HCT116 (cell line): ENCODE measurements at regions not wholly inside any gene's neighbourhood (a gene's known extent, or its start where the extent isn't known, plus 50 kb on each side); places are given as distances from the start of the nearest gene placed in this dataset.

Experiments used
- ATAC-seq: fragments of 200-7000 bp; cut with Tn5 transposase; 2 replicates; pipeline ENCODE4 v1.9.1; 2020; ENCODE audit warnings: mild to moderate bottlenecking, moderate library complexity
- BruUV-seq: library from RNA; stranded (reverse); fragments of 400-500 nt; replicated peaks from 2 replicates; lab custom pipeline; 2021; lab: Mats Ljungman, UMichigan
- CTCF ChIA-PET: fragments of 300-600 bp; sonication (Branson Sonifier 250); formaldehyde crosslinking; loops from one replicate; lab custom pipeline; 2021; ENCODE audit warnings: antibody characterized with exemption; lab: Charles Lee
- POLR2A ChIA-PET: fragments of 300-600, 350-600 bp; sonication (Branson Sonifier 250); formaldehyde crosslinking; loops from one replicate; lab custom pipeline; 2021; ENCODE audit warnings: antibody characterized with exemption; lab: Charles Lee
- RAD21 ChIA-PET, 2 experiments: fragments of 300-600 bp; sonication (Branson Sonifier 250); formaldehyde crosslinking; loops; one replicate each; lab custom pipeline; 2023; ENCODE audit warnings: low total read pairs in 2 of 2; ENCODE audit not compliant: uncharacterized antibody in 2 of 2, unreplicated experiment in 2 of 2, low non-redundant PET in 1 of 2; lab: Charles Lee
- DNase-seq: peaks from one replicate; pipeline ENCODE4 v3.0.0-alpha.2; 2010; ENCODE audit warnings: low read depth, low spot score
- H2AFZ ChIP-seq: fragments of 200-600 bp; shearing (Covaris generic), sonication (generic); 2 replicates; pipeline ENCODE4 v1.6.1; 2017; ENCODE audit warnings: low read depth, mixed run types, mixed read lengths, antibody characterized with exemption, low read length; ENCODE audit not compliant: poor library complexity, severe bottlenecking
- H3K27ac ChIP-seq: 2 replicates; pipeline ENCODE4 v1.5.1; 2012; ENCODE audit warnings: low read depth, low read length
- H3K27me3 ChIP-seq: fragments of 200-600 bp; sonication (generic); 2 replicates; pipeline ENCODE4 v1.6.1; 2016; ENCODE audit warnings: mixed run types, low read length, mixed read lengths; ENCODE audit not compliant: insufficient read depth
- H3K36me3 ChIP-seq, 2 experiments: fragments of 200-500 bp in 1 of 2; fragments of 200-600 bp in 1 of 2; sonication (Bioruptor generic) in 1 of 2; sonication (generic) in 1 of 2; 2 replicates each; pipeline versions ENCODE4 v1.5.1 to v1.6.1; 2014 to 2016; ENCODE audit warnings: low read length in 2 of 2, inconsistent platforms in 1 of 2, mixed read lengths in 1 of 2, mixed run types in 1 of 2; ENCODE audit not compliant: insufficient read depth in 2 of 2, control insufficient read depth in 1 of 2
- H3K4me1 ChIP-seq, 2 experiments: fragments of 200-600 bp in 1 of 2; sonication (generic) in 1 of 2; 2 replicates each; pipeline versions ENCODE4 v1.5.1 to v1.6.1; 2012 to 2017; ENCODE audit warnings: low read length in 2 of 2, inconsistent platforms in 1 of 2, mild to moderate bottlenecking in 1 of 2, mixed read lengths in 1 of 2, mixed run types in 1 of 2, moderate library complexity in 1 of 2; ENCODE audit not compliant: insufficient read depth in 2 of 2, control insufficient read depth in 1 of 2
- H3K4me2 ChIP-seq: fragments of 200-600 bp; sonication (generic); 2 replicates; pipeline ENCODE4 v1.6.1; 2017; ENCODE audit warnings: mixed run types, low read length, mixed read lengths
- H3K4me3 ChIP-seq, 2 experiments: fragments of 200-600 bp in 1 of 2; sonication (generic) in 1 of 2; replicated peaks in 1 of 2; 2 replicates each; pipeline ENCODE4 v1.5.1; 2011 to 2016; ENCODE audit warnings: low read length in 2 of 2, control low read depth in 1 of 2, low read depth in 1 of 2, mild to moderate bottlenecking in 1 of 2, mixed read lengths in 1 of 2, mixed run types in 1 of 2
- H3K79me2 ChIP-seq: fragments of 200-600 bp; sonication (generic); 2 replicates; pipeline ENCODE4 v1.6.1; 2017; ENCODE audit warnings: mild to moderate bottlenecking, mixed run types, low read length, moderate library complexity, mixed read lengths; ENCODE audit not compliant: insufficient read depth
- H3K9ac ChIP-seq: fragments of 200-600 bp; sonication (generic); 2 replicates; pipeline ENCODE4 v1.6.1; 2016; ENCODE audit warnings: low read length, mixed read lengths
- H3K9me2 ChIP-seq: fragments of 200-600 bp; sonication (generic), shearing (Covaris generic); 2 replicates; pipeline ENCODE4 v1.6.1; 2017; ENCODE audit warnings: mixed run types, mild to moderate bottlenecking, moderate library complexity; ENCODE audit not compliant: insufficient read depth
- H3K9me3 ChIP-seq, 2 experiments: fragments of 200-500 bp in 1 of 2; fragments of 200-600 bp in 1 of 2; sonication (Bioruptor generic) in 1 of 2; sonication (generic) in 1 of 2; 2 replicates each; pipeline ENCODE4 v1.6.1; 2014 to 2017; ENCODE audit warnings: low read length in 2 of 2, mixed read lengths in 2 of 2, inconsistent platforms in 1 of 2, low read depth in 1 of 2, mild to moderate bottlenecking in 1 of 2, mixed run types in 1 of 2, moderate library complexity in 1 of 2; ENCODE audit not compliant: control insufficient read depth in 1 of 2, insufficient read depth in 1 of 2
- H4K20me1 ChIP-seq: fragments of 200-600 bp; sonication (generic), shearing (Covaris generic); 2 replicates; pipeline ENCODE4 v1.6.1; 2017; ENCODE audit warnings: mixed run types, mild to moderate bottlenecking, moderate library complexity; ENCODE audit not compliant: insufficient read depth
- EGR1 ChIP-seq: IDR thresholded peaks from 2 replicates; pipeline ENCODE4 v1.6.1; 2012; ENCODE audit warnings: low read depth
- EZH2 ChIP-seq: fragments of 200-600 bp; sonication (generic); IDR thresholded peaks from 2 replicates; pipeline ENCODE4 v1.6.1; 2017; ENCODE audit warnings: antibody characterized with exemption, mixed run types
- EZH2phosphoT487 ChIP-seq: fragments of 200-600 bp; IDR thresholded peaks from 2 replicates; pipeline ENCODE4 v1.6.1; 2018; ENCODE audit warnings: antibody characterized with exemption, borderline replicate concordance
- FOSL1 ChIP-seq: IDR thresholded peaks from 2 replicates; pipeline ENCODE4 v1.6.1; 2012; ENCODE audit warnings: low read depth
- JUND ChIP-seq: IDR thresholded peaks from 2 replicates; pipeline ENCODE4 v1.6.1; 2012
- POLR2A ChIP-seq: IDR thresholded peaks from 2 replicates; pipeline ENCODE4 v1.7.0; 2011; ENCODE audit warnings: borderline replicate concordance; ENCODE audit not compliant: insufficient read depth, insufficient read length; ENCODE audit errors: extremely low read depth
- POLR2AphosphoS5 ChIP-seq: IDR thresholded peaks from 2 replicates; pipeline ENCODE4 v1.6.1; 2011; ENCODE audit warnings: mild to moderate bottlenecking, low read depth, low read length, moderate library complexity
- RAD21 ChIP-seq: IDR thresholded peaks from 2 replicates; pipeline ENCODE4 v1.6.1; 2012; ENCODE audit warnings: low read depth, mild to moderate bottlenecking
- SIN3A ChIP-seq: IDR thresholded peaks from 2 replicates; pipeline ENCODE4 v1.6.1; 2012; ENCODE audit warnings: low read depth
- SP1 ChIP-seq: IDR thresholded peaks from 2 replicates; pipeline ENCODE4 v1.6.1; 2012; ENCODE audit warnings: low read depth
- SRF ChIP-seq: IDR thresholded peaks from 2 replicates; pipeline ENCODE4 v1.6.1; 2012; ENCODE audit warnings: low read depth
- TCF7L2 ChIP-seq: IDR thresholded peaks from 2 replicates; pipeline ENCODE4 v1.7.0; 2011; ENCODE audit warnings: borderline replicate concordance, inconsistent platforms; ENCODE audit not compliant: insufficient read depth, insufficient read length; ENCODE audit errors: extremely low read depth
- YY1 ChIP-seq: IDR thresholded peaks from 2 replicates; pipeline ENCODE4 v1.6.1; 2011; ENCODE audit warnings: low read length, low read depth, moderate library complexity, mild to moderate bottlenecking; ENCODE audit not compliant: insufficient replicate concordance; ENCODE audit errors: extremely low read depth
- ZFX ChIP-seq: fragments of 450-650 bp; IDR thresholded peaks from 2 replicates; pipeline ENCODE4 v1.6.1; 2017
- ZNF274 ChIP-seq: fragments of 200-500 bp; sonication (Bioruptor generic); IDR thresholded peaks from 2 replicates; pipeline ENCODE4 v1.6.1; 2014; ENCODE audit warnings: mild to moderate bottlenecking, low read depth, low read length, inconsistent platforms
- intact Hi-C: fragments of 100-400 bp; cut with micrococcal nuclease; formaldehyde crosslinking; loops from 2 replicates; pipeline ENCODE4 v1.10.0; 2022
- TF ChIP-seq, protein P1 (sequence below): IDR thresholded peaks from 2 replicates; pipeline ENCODE4 v1.6.1; 2012
- TF ChIP-seq, protein P2 (sequence below), 3 experiments: fragments of 200-600 bp in 1 of 3; sonication (generic) in 1 of 3; IDR thresholded peaks in 2 of 3; conservative IDR thresholded peaks in 1 of 3; 2 replicates each; pipeline ENCODE4 v1.5.1; 2012 to 2017; ENCODE audit warnings: low read depth in 2 of 3, low read length in 2 of 3, antibody characterized with exemption in 1 of 3, borderline replicate concordance in 1 of 3, control low read depth in 1 of 3, mild to moderate bottlenecking in 1 of 3, mixed read lengths in 1 of 3, mixed run types in 1 of 3, moderate library complexity in 1 of 3; ENCODE audit not compliant: insufficient read depth in 1 of 3
- TF ChIP-seq, protein P3 (sequence below): IDR thresholded peaks from 2 replicates; pipeline ENCODE4 v1.6.1; 2012; ENCODE audit warnings: low read depth

DNA sequence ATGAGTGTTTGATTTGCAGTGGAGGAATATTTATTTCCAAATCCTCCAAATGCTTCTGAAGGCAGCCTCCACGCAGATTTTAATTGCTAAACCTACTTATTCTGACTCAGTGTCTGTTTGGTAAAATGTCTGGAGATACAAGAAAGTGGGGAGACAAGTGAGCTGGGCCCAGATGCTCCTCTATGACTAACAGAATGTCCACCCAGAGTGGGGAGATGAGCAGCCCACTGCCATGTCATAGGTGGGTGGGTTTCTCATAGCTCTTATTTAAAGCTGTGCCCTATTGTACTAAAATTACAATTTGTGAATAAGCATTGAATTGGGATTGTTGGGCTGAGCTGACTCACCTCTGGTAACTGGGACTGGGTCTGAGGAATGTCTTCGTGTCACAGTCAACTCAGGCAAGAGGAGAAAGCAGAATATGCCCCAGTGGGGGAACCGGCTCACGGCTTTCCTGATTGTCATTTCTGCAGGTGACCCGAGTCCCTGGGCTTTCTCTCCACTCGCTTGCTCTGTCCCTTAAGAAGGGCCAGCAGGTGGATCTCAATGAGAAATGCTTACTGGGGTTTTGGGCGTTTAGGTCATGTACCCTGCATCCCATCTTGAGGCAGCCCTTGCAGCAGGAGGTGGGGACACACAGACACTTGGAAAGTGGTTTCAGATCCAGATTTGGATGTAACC, 116.3 kb upstream of the SPRED2 start:
- Histone ChIP-seq H3K4me2 (no peak overlapping the region), H3K36me3 (no peaks in the 10 kb centered on the region), H3K9ac (no peak overlapping the region), H3K4me1 (peaks cover 8 to 31% of the 10 kb centered on the region in 2 experiments), H3K4me3 (no peak overlapping the region), H3K27me3 (no peaks in the 10 kb centered on the region), H2AFZ (no peak overlapping the region), H3K9me3 (no peaks in the 10 kb centered on the region), H4K20me1 (no peaks in the 10 kb centered on the region), H3K27ac (no peak overlapping the region), H3K79me2 (no peaks in the 10 kb centered on the region), H3K9me2 (no peaks in the 10 kb centered on the region)
- ATAC-seq (no peak), DNase-seq (no peak)
- POLR2A ChIA-PET: no interaction called here
- BruUV-seq: no TSS peak
- CTCF ChIA-PET: no interaction called here
- intact Hi-C loops: no loop called here
- RAD21 ChIA-PET: no interaction called here
- TF ChIP-seq SIN3A (no peak), EZH2 (no peak), POLR2A (no peak), EZH2phosphoT487 (no peak), POLR2AphosphoS5 (no peak), RAD21 (no peak), SRF (no peak), TCF7L2 (no peak), EGR1 (no peak), ZNF274 (no peak), ZFX (no peak), SP1 (no peak), YY1 (no peak), JUND (no peak), FOSL1 (no peak)
- TF ChIP-seq, protein P1, sequence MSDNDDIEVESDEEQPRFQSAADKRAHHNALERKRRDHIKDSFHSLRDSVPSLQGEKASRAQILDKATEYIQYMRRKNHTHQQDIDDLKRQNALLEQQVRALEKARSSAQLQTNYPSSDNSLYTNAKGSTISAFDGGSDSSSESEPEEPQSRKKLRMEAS: no peak
- TF ChIP-seq, protein P2, sequence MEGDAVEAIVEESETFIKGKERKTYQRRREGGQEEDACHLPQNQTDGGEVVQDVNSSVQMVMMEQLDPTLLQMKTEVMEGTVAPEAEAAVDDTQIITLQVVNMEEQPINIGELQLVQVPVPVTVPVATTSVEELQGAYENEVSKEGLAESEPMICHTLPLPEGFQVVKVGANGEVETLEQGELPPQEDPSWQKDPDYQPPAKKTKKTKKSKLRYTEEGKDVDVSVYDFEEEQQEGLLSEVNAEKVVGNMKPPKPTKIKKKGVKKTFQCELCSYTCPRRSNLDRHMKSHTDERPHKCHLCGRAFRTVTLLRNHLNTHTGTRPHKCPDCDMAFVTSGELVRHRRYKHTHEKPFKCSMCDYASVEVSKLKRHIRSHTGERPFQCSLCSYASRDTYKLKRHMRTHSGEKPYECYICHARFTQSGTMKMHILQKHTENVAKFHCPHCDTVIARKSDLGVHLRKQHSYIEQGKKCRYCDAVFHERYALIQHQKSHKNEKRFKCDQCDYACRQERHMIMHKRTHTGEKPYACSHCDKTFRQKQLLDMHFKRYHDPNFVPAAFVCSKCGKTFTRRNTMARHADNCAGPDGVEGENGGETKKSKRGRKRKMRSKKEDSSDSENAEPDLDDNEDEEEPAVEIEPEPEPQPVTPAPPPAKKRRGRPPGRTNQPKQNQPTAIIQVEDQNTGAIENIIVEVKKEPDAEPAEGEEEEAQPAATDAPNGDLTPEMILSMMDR (IDR thresholded peaks at IDR 0.05 in 2 of 3, conservative IDR thresholded peaks at IDR 0.05 in 1 of 3; ENCODE audit: borderline replicate concordance in 1 of 3, insufficient read depth in 1 of 3, low read depth in 2 of 3, low read length in 2 of 3): no peak
- TF ChIP-seq, protein P3, sequence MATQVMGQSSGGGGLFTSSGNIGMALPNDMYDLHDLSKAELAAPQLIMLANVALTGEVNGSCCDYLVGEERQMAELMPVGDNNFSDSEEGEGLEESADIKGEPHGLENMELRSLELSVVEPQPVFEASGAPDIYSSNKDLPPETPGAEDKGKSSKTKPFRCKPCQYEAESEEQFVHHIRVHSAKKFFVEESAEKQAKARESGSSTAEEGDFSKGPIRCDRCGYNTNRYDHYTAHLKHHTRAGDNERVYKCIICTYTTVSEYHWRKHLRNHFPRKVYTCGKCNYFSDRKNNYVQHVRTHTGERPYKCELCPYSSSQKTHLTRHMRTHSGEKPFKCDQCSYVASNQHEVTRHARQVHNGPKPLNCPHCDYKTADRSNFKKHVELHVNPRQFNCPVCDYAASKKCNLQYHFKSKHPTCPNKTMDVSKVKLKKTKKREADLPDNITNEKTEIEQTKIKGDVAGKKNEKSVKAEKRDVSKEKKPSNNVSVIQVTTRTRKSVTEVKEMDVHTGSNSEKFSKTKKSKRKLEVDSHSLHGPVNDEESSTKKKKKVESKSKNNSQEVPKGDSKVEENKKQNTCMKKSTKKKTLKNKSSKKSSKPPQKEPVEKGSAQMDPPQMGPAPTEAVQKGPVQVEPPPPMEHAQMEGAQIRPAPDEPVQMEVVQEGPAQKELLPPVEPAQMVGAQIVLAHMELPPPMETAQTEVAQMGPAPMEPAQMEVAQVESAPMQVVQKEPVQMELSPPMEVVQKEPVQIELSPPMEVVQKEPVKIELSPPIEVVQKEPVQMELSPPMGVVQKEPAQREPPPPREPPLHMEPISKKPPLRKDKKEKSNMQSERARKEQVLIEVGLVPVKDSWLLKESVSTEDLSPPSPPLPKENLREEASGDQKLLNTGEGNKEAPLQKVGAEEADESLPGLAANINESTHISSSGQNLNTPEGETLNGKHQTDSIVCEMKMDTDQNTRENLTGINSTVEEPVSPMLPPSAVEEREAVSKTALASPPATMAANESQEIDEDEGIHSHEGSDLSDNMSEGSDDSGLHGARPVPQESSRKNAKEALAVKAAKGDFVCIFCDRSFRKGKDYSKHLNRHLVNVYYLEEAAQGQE: no peak
